Activated B cell treated with CpG ODN at 0.5 μM for 24 hours (primary cell): ENCODE measurements at regions not wholly inside any gene's neighbourhood (a gene's known extent, or its start where the extent isn't known, plus 50 kb on each side); places are given as distances from the start of the nearest gene placed in this dataset.

Experiments
- ATAC-seq: fragments of 200-7000 bp; cut with Tn5 transposase; one replicate; pipeline ENCODE4 v1.10.0; 2021; ENCODE audit warnings: low read depth, mild to moderate bottlenecking, moderate library complexity
- CTCF ChIA-PET: fragments of 350-600 bp; sonication (Branson Sonifier 250); formaldehyde crosslinking; loops from one replicate; lab custom pipeline; 2021; ENCODE audit warnings: antibody characterized with exemption; lab: Charles Lee
- POLR2A ChIA-PET: fragments of 350-600 bp; sonication (Branson Sonifier 250); formaldehyde crosslinking; loops from one replicate; lab custom pipeline; 2021; ENCODE audit warnings: antibody characterized with exemption; lab: Charles Lee
- DNase-seq: peaks from one replicate; pipeline ENCODE4 v3.0.0; 2022
- H3K27ac Mint-ChIP-seq: one replicate; pipeline ENCODE4 v1.8.0; 2020; ENCODE audit warnings: mixed read lengths
- H3K27me3 Mint-ChIP-seq: one replicate; pipeline ENCODE4 v1.8.0; 2021; ENCODE audit warnings: mixed read lengths
- H3K36me3 Mint-ChIP-seq: one replicate; pipeline ENCODE4 v1.8.0; 2021; ENCODE audit warnings: low read depth, mixed read lengths
- H3K4me1 Mint-ChIP-seq: one replicate; pipeline ENCODE4 v1.8.0; 2021; ENCODE audit warnings: mixed read lengths
- H3K4me3 Mint-ChIP-seq: one replicate; pipeline ENCODE4 v1.8.0; 2020; ENCODE audit warnings: mild to moderate bottlenecking, mixed read lengths
- H3K9me3 Mint-ChIP-seq: one replicate; pipeline ENCODE4 v1.8.0; 2020; ENCODE audit warnings: mixed read lengths
- intact Hi-C: fragments of 100-400 bp; cut with micrococcal nuclease; formaldehyde crosslinking; loops from one replicate; pipeline ENCODE4 v1.15.1; 2024
- TF ChIP-seq, protein P1 (sequence below): fragments of 200-600 bp; IDR thresholded peaks from one replicate; pipeline ENCODE4 v1.8.0; 2022; ENCODE audit warnings: antibody characterized with exemption, mild to moderate bottlenecking

DNA sequence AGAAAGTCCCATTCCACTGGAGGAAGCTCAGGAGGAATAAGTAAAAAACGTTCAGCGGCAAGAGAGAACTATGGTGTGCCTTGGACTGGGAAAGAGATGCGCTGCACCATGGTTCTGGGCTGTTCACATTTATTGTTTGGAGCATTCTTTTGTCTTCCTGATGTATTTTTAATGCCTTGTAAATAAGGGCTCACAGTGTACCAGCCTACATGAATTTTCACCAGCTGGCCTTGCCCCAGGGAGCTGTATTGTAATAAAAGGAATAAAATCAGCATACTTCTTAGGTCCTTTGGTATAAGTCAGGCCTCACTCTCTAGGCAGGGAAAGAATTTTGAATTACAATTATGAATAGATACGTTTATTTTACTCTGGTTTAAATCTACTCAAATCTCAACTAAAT is 1249.6 kb downstream of the CNTNAP5 start:
- no peak for ATAC-seq
- no peak for DNase-seq
- no peaks in the 10 kb centered on the region for H3K4me1 Mint-ChIP-seq
- TF ChIP-seq, protein P1, sequence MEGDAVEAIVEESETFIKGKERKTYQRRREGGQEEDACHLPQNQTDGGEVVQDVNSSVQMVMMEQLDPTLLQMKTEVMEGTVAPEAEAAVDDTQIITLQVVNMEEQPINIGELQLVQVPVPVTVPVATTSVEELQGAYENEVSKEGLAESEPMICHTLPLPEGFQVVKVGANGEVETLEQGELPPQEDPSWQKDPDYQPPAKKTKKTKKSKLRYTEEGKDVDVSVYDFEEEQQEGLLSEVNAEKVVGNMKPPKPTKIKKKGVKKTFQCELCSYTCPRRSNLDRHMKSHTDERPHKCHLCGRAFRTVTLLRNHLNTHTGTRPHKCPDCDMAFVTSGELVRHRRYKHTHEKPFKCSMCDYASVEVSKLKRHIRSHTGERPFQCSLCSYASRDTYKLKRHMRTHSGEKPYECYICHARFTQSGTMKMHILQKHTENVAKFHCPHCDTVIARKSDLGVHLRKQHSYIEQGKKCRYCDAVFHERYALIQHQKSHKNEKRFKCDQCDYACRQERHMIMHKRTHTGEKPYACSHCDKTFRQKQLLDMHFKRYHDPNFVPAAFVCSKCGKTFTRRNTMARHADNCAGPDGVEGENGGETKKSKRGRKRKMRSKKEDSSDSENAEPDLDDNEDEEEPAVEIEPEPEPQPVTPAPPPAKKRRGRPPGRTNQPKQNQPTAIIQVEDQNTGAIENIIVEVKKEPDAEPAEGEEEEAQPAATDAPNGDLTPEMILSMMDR = no peak
- no peaks in the 10 kb centered on the region for H3K27me3 Mint-ChIP-seq
- H3K9me3 Mint-ChIP-seq = peaks cover 4% of the 10 kb centered on the region
- no peak overlapping the region for H3K27ac Mint-ChIP-seq
- intact Hi-C loops = no loop called here
- ChIA-PET CTCF (no interaction called here), POLR2A (no interaction called here)
- no peaks in the 10 kb centered on the region for H3K36me3 Mint-ChIP-seq
- no peak overlapping the region for H3K4me3 Mint-ChIP-seq

DNA sequence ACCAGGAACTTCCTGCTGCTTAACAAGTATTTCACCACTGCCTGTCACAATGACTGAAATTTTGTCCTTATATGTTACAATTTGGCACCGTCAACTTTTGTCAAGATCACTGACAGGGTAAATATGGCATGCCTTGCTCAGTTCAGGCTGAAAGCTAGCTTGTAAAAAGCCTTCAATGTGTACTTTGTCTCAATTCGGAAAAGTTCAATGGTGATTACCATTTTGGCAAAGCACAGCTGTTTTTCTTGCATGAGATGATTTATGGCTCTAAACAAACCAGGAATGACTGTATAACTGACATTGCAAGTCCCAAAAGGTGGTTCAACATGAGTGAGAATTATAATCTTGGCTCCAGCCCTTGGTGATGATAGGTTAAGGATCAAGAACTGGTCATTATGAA is 1255.2 kb downstream of the CNTNAP5 start:
- Mint-ChIP-seq H3K27me3 (no peaks in the 10 kb centered on the region), H3K9me3 (peaks cover 4% of the 10 kb centered on the region), H3K36me3 (no peaks in the 10 kb centered on the region), H3K4me1 (no peaks in the 10 kb centered on the region), H3K27ac (no peak overlapping the region), H3K4me3 (no peak overlapping the region)
- no peak for DNase-seq
- POLR2A ChIA-PET = no interaction called here
- TF ChIP-seq, protein P1 = no peak
- ATAC-seq = no peak
- CTCF ChIA-PET = no interaction called here
- intact Hi-C loops = no loop called here

DNA sequence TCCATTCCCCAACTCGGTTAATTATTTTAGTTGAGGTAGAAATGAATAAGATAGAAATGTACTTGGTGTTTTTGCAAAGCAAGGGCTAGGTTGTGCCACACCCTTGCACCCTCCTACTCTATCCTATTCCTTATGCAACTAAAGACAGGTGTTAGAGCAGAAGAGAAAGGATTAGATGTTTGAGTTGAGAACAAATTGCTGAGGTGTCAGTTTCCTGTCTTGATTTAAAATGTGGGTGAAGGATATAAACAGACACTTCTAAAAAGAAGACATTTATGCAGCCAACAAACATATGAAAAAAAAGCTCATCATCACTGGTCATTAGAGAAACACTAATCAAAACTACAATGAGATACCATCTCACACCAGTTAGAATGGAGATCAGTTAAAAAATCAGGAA is 1256.2 kb downstream of the CNTNAP5 start:
- Mint-ChIP-seq H3K36me3 (no peaks in the 10 kb centered on the region), H3K4me3 (no peak overlapping the region), H3K27ac (no peak overlapping the region), H3K27me3 (no peaks in the 10 kb centered on the region), H3K4me1 (no peaks in the 10 kb centered on the region), H3K9me3 (peaks cover 4% of the 10 kb centered on the region)
- ATAC-seq = no peak
- TF ChIP-seq, protein P1 = no peak
- no peak for DNase-seq
- POLR2A ChIA-PET = no interaction called here
- intact Hi-C loops = no loop called here
- CTCF ChIA-PET = no interaction called here

DNA sequence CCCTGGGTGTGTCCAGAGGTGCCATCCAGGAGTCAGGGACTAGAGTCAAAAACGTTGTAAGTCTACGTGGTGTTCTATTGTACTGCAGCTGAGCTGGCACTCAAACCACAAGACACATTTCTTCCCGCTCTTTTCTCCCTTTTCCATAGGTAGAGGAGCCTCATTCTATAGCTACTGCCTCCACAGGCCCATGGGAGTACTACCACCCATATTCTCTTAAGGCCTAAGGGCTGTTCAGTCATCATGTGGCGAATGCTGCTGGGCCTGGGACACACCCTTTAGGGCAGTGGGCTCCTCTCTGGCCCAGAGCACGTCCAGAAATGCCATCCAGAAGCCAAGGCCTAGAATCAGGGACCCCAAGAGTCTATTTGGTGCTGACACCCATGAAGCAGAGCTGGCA is 1271.7 kb downstream of the CNTNAP5 start:
- Mint-ChIP-seq H3K4me1 (no peaks in the 10 kb centered on the region), H3K36me3 (no peaks in the 10 kb centered on the region), H3K4me3 (no peak overlapping the region), H3K9me3 (no peaks in the 10 kb centered on the region), H3K27ac (no peak overlapping the region), H3K27me3 (no peaks in the 10 kb centered on the region)
- CTCF ChIA-PET = no interaction called here
- intact Hi-C loops = no loop called here
- no peak for DNase-seq
- TF ChIP-seq, protein P1 = no peak
- no peak for ATAC-seq
- POLR2A ChIA-PET = no interaction called here

DNA sequence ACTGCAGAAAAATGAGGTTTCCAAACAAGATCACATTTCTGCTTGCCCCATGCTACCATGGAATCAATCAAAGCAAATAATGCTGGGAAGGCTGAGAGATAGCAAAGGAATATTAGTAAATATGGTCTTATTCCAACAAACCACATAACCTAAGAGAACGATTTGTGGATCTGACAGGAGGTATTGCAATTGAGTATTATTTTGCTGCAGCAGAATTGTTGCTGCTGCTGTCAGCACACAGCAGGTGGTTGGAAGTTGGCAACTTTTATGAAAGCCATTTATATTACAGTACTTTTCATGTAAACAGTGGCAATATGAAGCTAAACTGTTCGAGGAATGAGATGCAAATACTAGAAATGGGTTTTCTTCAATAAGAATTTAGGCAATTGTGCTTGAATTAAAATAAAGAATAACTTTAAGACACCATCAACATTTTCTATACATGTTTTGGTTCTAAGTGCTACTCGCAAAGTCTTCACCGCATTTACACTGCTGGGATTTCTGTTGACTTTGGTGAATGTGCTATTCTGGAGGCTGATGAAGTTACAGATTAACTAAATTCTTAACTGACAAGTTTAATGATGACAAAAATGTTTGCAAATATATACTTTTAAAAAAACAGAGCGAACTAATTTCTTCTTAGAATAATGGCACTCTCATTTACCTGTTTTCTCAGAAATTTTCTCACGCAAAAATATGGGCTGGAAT is 1285.7 kb downstream of the CNTNAP5 start:
- H3K27me3 Mint-ChIP-seq = no peaks in the 10 kb centered on the region
- intact Hi-C loops = no loop called here
- H3K36me3 Mint-ChIP-seq = no peaks in the 10 kb centered on the region
- ATAC-seq = no peak
- CTCF ChIA-PET = no interaction called here
- POLR2A ChIA-PET = no interaction called here
- TF ChIP-seq, protein P1 = no peak
- no peaks in the 10 kb centered on the region for H3K4me1 Mint-ChIP-seq
- no peak overlapping the region for H3K4me3 Mint-ChIP-seq
- no peak for DNase-seq
- H3K27ac Mint-ChIP-seq = no peak overlapping the region
- peaks cover 3% of the 10 kb centered on the region for H3K9me3 Mint-ChIP-seq
